HPDE6-E6E7 (cell line): ENCODE measurements at regions not wholly inside any gene's neighbourhood (a gene's known extent, or its start where the extent isn't known, plus 50 kb on each side); places are given as distances from the start of the nearest gene placed in this dataset.
"Not testable (repeated sequence)": the region's sequence is repeated elsewhere in the genome, so short reads cannot be mapped to it uniquely, and the experiment has no call there.

Experiments
- DNase-seq: peaks from one replicate; pipeline ENCODE4 v3.0.0; 2011; ENCODE audit warnings: missing footprints; ENCODE audit errors: extremely low spot score

- DNase-seq = not testable (repeated sequence)
Measured at GRCh38 chr12:19625551-19625950, 186.3 kb downstream of the AEBP2 start.

GRCh38 chr12:19627719-19628118, 188.4 kb downstream of the AEBP2 start:
- no peak for DNase-seq

- DNase-seq = no peak
Measured at GRCh38 chr12:19630536-19630935, 191.2 kb downstream of the AEBP2 start.

GRCh38 chr12:19633194-19633593, 193.9 kb downstream of the AEBP2 start:
- DNase-seq = no peak

GRCh38 chr12:19633641-19634040, 194.3 kb downstream of the AEBP2 start:
- no peak for DNase-seq

- no peak for DNase-seq
Measured at GRCh38 chr12:19639781-19640415, 200.6 kb downstream of the AEBP2 start.

GRCh38 chr12:19641235-19642080, 202.2 kb downstream of the AEBP2 start:
- no peak for DNase-seq

GRCh38 chr12:19642345-19642744, 203.1 kb downstream of the AEBP2 start:
- DNase-seq = no peak

- DNase-seq = peak; percentile 25
Measured at GRCh38 chr12:19643635-19644034, 204.3 kb downstream of the AEBP2 start.

GRCh38 chr12:19644571-19644970, 205.3 kb downstream of the AEBP2 start:
- DNase-seq = no peak

GRCh38 chr12:19645823-19646222, 206.5 kb downstream of the AEBP2 start:
- DNase-seq = no peak

GRCh38 chr12:19646599-19646998, 207.3 kb downstream of the AEBP2 start:
- DNase-seq = no peak

- DNase-seq = no peak
Measured at GRCh38 chr12:19647806-19648556, 208.7 kb downstream of the AEBP2 start.

GRCh38 chr12:19648591-19648990, 209.3 kb downstream of the AEBP2 start:
- no peak for DNase-seq

- no peak for DNase-seq
Measured at GRCh38 chr12:19652386-19652785, 213.1 kb downstream of the AEBP2 start.

GRCh38 chr12:19654650-19655376, 215.5 kb downstream of the AEBP2 start:
- DNase-seq = no peak

GRCh38 chr12:19657118-19657731, 217.9 kb downstream of the AEBP2 start:
- DNase-seq = no peak

GRCh38 chr12:19657732-19658130, 218.4 kb downstream of the AEBP2 start:
- DNase-seq = no peak

- DNase-seq = no peak
Measured at GRCh38 chr12:19659086-19659485, 219.8 kb downstream of the AEBP2 start.

GRCh38 chr12:19659501-19659900, 220.2 kb downstream of the AEBP2 start:
- no peak for DNase-seq

GRCh38 chr12:19665121-19665900, 226.0 kb downstream of the AEBP2 start:
- DNase-seq = no peak
